ENCODE measurements at regions not wholly inside any gene's neighbourhood (a gene's known extent, or its start where the extent isn't known, plus 50 kb on each side); places are given as distances from the start of the nearest gene placed in this dataset.

DNA sequence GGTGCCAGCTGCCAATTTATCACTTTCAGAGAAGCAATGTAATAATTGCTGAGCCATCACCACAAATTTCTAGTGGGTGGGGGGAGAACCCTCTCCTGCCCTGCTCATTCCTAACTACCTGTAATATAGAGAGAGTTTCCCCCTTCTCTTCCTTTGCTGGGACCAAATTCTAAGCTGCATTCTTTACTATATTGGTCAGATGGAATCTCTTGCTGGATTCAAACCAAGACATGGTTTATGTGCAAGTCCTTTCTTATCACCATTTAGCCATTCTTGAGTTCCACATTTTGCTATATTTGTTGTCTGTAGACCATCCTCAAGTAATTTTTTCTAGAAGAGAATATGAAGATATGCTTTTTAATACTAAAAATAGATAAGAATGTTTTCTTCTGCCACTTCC, 452.1 kb downstream of the MN1 start:
- Mint-ChIP-seq H3K27me3 (peaks cover 6% of the 10 kb centered on the region), H3K9me3 (peaks cover 8% of the 10 kb centered on the region), H3K4me3 (no peak overlapping the region), H3K27ac (no peak overlapping the region), H3K36me3 (ENCODE audit: low read depth) (no peaks in the 10 kb centered on the region), H3K4me1 (ENCODE audit: low read depth) (no peaks in the 10 kb centered on the region)
- intact Hi-C loops (cut with micrococcal nuclease), result no loop called here

DNA sequence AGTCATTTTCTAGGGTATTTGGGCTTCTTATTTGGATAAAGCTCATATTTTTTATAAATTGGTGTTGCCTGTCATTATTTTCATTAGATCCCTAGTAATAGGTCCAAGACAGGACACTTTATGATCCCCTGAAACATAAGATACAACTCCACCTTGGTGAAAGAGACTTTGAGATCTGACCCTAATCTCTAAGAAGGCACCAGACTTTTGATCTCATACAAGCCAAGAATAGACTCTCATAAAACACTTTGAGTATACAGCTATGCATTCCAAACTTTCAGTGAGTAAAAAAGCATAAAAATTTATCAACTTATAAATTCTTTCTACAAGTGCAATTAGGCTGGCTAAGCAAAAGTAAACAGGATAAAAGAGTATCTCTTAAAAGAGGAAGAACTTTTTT, 451.2 kb downstream of the MN1 start:
- intact Hi-C loops (cut with micrococcal nuclease), result no loop called here
- peaks cover 8% of the 10 kb centered on the region for H3K9me3 Mint-ChIP-seq
- no peak overlapping the region for H3K27ac Mint-ChIP-seq
- no peaks in the 10 kb centered on the region for H3K4me1 Mint-ChIP-seq (ENCODE audit: low read depth)
- H3K4me3 Mint-ChIP-seq, result no peak overlapping the region
- peaks cover 6% of the 10 kb centered on the region for H3K27me3 Mint-ChIP-seq
- H3K36me3 Mint-ChIP-seq (ENCODE audit: low read depth), result no peaks in the 10 kb centered on the region

DNA sequence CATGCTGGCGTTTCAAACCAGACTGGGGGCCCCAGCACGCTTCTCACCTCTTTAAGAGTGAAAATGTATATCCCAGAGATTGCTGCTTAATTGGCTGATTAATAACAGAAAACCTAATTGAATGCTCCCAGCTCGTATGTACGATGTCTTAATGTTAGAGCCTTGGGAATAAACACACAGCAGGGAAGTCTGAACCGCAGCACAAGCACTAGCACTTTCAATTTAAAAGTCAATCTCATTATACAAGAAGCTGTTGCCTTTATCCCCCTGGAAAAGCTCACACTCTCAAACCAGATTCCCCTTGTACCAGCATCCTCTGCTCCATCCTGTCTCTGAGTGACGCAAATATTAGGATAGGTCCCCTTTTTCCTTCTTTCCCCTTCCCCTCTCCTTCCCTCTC, 449.1 kb downstream of the MN1 start:
- Mint-ChIP-seq H3K9me3 (peaks cover 8% of the 10 kb centered on the region), H3K4me1 (ENCODE audit: low read depth) (no peaks in the 10 kb centered on the region), H3K27ac (no peak overlapping the region), H3K27me3 (peaks cover 6% of the 10 kb centered on the region), H3K4me3 (no peak overlapping the region), H3K36me3 (ENCODE audit: low read depth) (no peaks in the 10 kb centered on the region)
- intact Hi-C loops (cut with micrococcal nuclease), result no loop called here

GRCh38 chr22:27358096-27358870, 443.3 kb downstream of the MN1 start:
- Mint-ChIP-seq H3K4me1 (ENCODE audit: low read depth) (no peaks in the 10 kb centered on the region), H3K4me3 (no peak overlapping the region), H3K9me3 (no peaks in the 10 kb centered on the region), H3K27me3 (peaks cover 5% of the 10 kb centered on the region), H3K27ac (no peak overlapping the region), H3K36me3 (ENCODE audit: low read depth) (no peaks in the 10 kb centered on the region)
- intact Hi-C loops (cut with micrococcal nuclease), result no loop called here

DNA sequence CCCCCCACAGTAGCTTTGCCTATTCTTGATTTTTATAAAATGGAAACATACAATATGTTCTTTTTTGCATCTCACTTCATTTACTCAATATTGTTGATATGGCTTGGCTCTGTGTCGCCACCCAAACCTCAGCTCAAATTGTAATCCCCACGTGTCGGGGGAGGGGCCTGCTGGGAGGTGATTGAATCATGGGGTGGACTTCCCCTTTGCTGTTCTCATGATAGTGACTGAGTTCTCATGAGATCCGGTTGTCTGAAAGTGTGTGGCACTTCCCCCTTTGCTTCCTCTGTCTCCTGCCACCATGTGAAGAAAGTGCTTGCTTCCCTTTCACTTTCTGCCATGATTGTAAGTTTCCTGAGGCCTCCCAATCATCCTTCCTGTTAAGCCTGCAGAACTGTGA, 431.3 kb downstream of the MN1 start:
- Mint-ChIP-seq H3K27me3 (peaks cover 12% of the 10 kb centered on the region), H3K4me1 (ENCODE audit: low read depth) (no peaks in the 10 kb centered on the region), H3K4me3 (no peak overlapping the region), H3K36me3 (ENCODE audit: low read depth) (no peaks in the 10 kb centered on the region), H3K27ac (no peak overlapping the region), H3K9me3 (peaks cover 27% of the 10 kb centered on the region)
- intact Hi-C loops (cut with micrococcal nuclease), result no loop called here

- Mint-ChIP-seq H3K4me1 (ENCODE audit: low read depth) (no peaks in the 10 kb centered on the region), H3K27me3 (peaks cover 12% of the 10 kb centered on the region), H3K4me3 (no peak overlapping the region), H3K36me3 (ENCODE audit: low read depth) (no peaks in the 10 kb centered on the region), H3K9me3 (peaks cover 27% of the 10 kb centered on the region), H3K27ac (no peak overlapping the region)
- intact Hi-C loops (cut with micrococcal nuclease), result no loop called here
These were observed 430.6 kb downstream of the MN1 start for GRCh38 chr22:27370987-27371386.

GRCh38 chr22:27372364-27372763, 429.2 kb downstream of the MN1 start:
- H3K4me1 Mint-ChIP-seq (ENCODE audit: low read depth), result no peaks in the 10 kb centered on the region
- no peak overlapping the region for H3K27ac Mint-ChIP-seq
- intact Hi-C loops (cut with micrococcal nuclease), result no loop called here
- peaks cover 27% of the 10 kb centered on the region for H3K9me3 Mint-ChIP-seq
- no peak overlapping the region for H3K4me3 Mint-ChIP-seq
- peaks cover 7% of the 10 kb centered on the region for H3K27me3 Mint-ChIP-seq
- no peaks in the 10 kb centered on the region for H3K36me3 Mint-ChIP-seq (ENCODE audit: low read depth)

DNA sequence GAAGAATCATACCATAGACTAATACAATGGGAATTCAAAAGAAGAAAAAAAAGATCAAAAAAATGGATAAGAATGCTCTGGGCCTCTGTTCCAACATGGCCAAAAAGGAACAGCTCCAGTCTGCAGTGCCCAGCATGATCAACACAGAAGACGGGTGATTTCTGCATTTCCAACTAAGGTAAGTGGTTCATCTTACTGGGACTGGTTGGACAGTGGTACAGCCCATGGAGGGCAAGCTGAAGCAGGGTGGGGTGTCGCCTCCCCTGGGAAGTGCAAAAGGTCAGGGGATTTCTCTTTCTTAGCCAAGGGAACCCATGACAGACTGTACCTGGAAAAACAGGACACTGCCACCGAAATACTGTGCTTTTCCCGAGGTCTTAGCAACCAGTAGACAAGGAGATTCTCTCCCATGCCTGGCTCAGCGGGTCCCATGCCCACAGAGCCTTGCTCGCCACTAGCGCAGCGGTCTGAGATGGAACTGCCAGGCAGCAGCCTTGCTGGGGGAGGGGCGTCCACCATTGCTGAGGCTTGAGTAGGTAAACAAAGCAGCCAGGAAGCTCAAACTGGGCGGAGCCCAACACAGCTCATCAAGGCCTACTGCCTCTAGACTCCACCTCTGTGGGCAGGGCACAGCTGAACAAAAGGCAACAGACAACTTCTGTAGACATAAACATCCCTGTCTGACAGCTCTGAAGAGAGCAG, 428.4 kb downstream of the MN1 start:
- H3K27me3 Mint-ChIP-seq, result peaks cover 4% of the 10 kb centered on the region
- no peak overlapping the region for H3K4me3 Mint-ChIP-seq
- peaks cover 27% of the 10 kb centered on the region for H3K9me3 Mint-ChIP-seq
- no peaks in the 10 kb centered on the region for H3K4me1 Mint-ChIP-seq (ENCODE audit: low read depth)
- intact Hi-C loops (cut with micrococcal nuclease), result no loop called here
- no peak overlapping the region for H3K27ac Mint-ChIP-seq
- H3K36me3 Mint-ChIP-seq (ENCODE audit: low read depth), result no peaks in the 10 kb centered on the region

DNA sequence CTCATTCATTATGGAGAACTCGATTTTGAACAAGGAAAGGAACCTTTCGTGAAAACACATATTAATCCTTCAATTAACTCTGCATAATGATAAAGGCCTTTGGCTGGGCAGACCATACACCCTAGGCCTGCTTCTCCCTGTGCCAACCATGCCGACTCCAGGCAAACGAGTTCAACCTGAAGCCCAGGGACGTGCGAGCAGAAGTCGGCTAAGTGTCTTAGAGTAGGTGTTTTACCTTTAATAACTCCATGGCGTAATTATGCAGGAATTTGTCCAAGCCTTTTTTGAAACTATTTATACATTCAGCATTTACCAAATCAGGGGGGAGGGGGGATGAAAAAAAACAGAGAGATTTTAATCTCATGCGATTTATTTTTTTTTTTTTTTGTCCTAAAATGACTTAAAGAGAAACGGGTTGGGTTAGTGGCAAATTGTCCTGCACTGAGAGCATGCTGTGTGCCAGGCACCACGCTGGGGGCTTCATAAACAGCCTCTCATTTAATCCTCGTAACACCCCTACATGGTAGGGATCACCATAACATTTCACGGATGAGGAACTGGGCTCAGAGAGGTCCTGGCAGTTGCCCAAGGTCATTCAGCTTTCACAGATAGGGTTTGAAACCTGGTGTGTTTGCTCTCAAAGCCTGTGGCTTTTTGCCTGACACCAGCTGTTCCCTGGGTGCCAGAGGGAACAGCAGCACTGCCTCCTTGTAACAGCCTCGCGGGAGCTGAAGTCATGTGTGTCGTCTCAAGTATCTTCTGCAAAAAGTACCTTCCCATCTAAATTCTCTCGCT, 423.9 kb downstream of the MN1 start:
- no peak overlapping the region for H3K4me3 Mint-ChIP-seq
- H3K27ac Mint-ChIP-seq, result no peak overlapping the region

GRCh38 chr22:27378311-27378800, 423.2 kb downstream of the MN1 start:
- intact Hi-C loops (cut with micrococcal nuclease), result no loop called here
- H3K27me3 Mint-ChIP-seq, result peaks cover 2% of the 10 kb centered on the region

More for the DNA sequence above, 423.9 kb downstream of the MN1 start:
- intact Hi-C loops (cut with micrococcal nuclease), result no loop called here
- Mint-ChIP-seq H3K27me3 (peaks cover 2% of the 10 kb centered on the region), H3K9me3 (no peaks in the 10 kb centered on the region), H3K36me3 (ENCODE audit: low read depth) (no peaks in the 10 kb centered on the region), H3K4me1 (ENCODE audit: low read depth) (no peaks in the 10 kb centered on the region)

DNA sequence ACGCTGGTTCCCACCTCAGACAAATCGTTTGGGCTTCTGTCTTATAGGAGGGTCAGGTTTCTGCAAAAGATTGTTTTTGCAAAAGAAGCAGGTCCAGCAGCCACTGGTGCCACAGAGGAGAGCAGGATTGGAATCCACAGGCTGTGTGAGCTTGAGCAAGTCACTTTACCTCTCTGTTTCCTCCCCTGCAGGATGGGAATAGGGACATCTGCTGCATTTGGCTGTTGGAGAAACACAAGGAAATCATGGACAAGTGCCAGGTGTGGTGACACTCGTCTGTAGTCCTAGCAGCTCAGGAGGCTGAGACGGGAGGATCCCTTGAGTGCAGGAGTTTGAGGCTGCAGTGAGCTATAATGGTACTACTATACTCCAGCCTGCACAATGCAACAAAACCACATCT, 422.6 kb downstream of the MN1 start:
- peaks cover 2% of the 10 kb centered on the region for H3K27me3 Mint-ChIP-seq
- H3K36me3 Mint-ChIP-seq (ENCODE audit: low read depth), result no peaks in the 10 kb centered on the region
- intact Hi-C loops (cut with micrococcal nuclease), result no loop called here
- H3K4me3 Mint-ChIP-seq, result no peak overlapping the region
- H3K4me1 Mint-ChIP-seq (ENCODE audit: low read depth), result no peaks in the 10 kb centered on the region
- no peak overlapping the region for H3K27ac Mint-ChIP-seq
- no peaks in the 10 kb centered on the region for H3K9me3 Mint-ChIP-seq

More at GRCh38 chr22:27378311-27378800, 423.2 kb downstream of the MN1 start:
- no peak overlapping the region for H3K27ac Mint-ChIP-seq
- H3K4me1 Mint-ChIP-seq (ENCODE audit: low read depth), result no peaks in the 10 kb centered on the region
- H3K36me3 Mint-ChIP-seq (ENCODE audit: low read depth), result no peaks in the 10 kb centered on the region
- H3K4me3 Mint-ChIP-seq, result no peak overlapping the region
- H3K9me3 Mint-ChIP-seq, result no peaks in the 10 kb centered on the region

- Mint-ChIP-seq H3K27ac (no peak overlapping the region), H3K4me3 (no peak overlapping the region)
These were observed 420.7 kb downstream of the MN1 start for GRCh38 chr22:27380855-27381254.

GRCh38 chr22:27381552-27381951, 420.0 kb downstream of the MN1 start:
- H3K27me3 Mint-ChIP-seq, result peaks cover 2% of the 10 kb centered on the region
- no peaks in the 10 kb centered on the region for H3K4me1 Mint-ChIP-seq (ENCODE audit: low read depth)
- no peaks in the 10 kb centered on the region for H3K36me3 Mint-ChIP-seq (ENCODE audit: low read depth)
- intact Hi-C loops (cut with micrococcal nuclease), result no loop called here
- no peaks in the 10 kb centered on the region for H3K9me3 Mint-ChIP-seq
- no peak overlapping the region for H3K4me3 Mint-ChIP-seq
- H3K27ac Mint-ChIP-seq, result no peak overlapping the region

More at GRCh38 chr22:27380855-27381254, 420.7 kb downstream of the MN1 start:
- no peaks in the 10 kb centered on the region for H3K36me3 Mint-ChIP-seq (ENCODE audit: low read depth)
- peaks cover 2% of the 10 kb centered on the region for H3K27me3 Mint-ChIP-seq
- no peaks in the 10 kb centered on the region for H3K9me3 Mint-ChIP-seq
- no peaks in the 10 kb centered on the region for H3K4me1 Mint-ChIP-seq (ENCODE audit: low read depth)
- intact Hi-C loops (cut with micrococcal nuclease), result no loop called here

All from dendritic cell treated with granulocyte-macrophage colony-stimulating factor and Interleukin-4, amounts not matched to agents 40 ng/mL and 50 ng/mL, for 4 days (primary cell).